Fibroblast of upper back skin (primary cell): ENCODE measurements at regions not wholly inside any gene's neighbourhood (a gene's known extent, or its start where the extent isn't known, plus 50 kb on each side); places are given as distances from the start of the nearest gene placed in this dataset.
"Not testable (repeated sequence)": the region's sequence is repeated elsewhere in the genome, so short reads cannot be mapped to it uniquely, and the experiment has no call there.

Experiments used
- DNase-seq: peaks from one replicate; pipeline ENCODE4 v3.0.0-alpha.2; 2013

- peak; percentile 28 for DNase-seq
Observed at GRCh38 chr4:159006202-159006601, 96.7 kb upstream of the RAPGEF2 start.

DNA sequence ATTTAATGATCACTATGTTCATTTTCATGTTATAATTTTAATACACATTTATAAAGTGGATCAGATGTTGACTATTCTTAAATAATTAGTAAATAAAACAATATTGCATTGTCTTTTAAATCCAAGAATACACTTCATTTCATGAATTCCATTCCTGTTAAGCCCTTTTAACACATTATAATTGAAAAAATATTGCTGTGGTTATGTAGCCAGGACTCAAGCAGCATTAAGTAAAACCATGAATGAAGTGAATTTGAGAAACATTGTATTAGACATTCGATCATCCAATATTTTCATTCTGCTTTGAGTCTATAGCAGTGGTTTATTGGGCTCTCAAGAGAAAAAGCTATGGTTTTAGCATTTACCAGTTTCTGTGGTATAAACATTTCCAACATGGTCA, 94.2 kb upstream of the RAPGEF2 start:
- no peak for DNase-seq

- no peak for DNase-seq
Observed at GRCh38 chr4:159009521-159009920, 93.4 kb upstream of the RAPGEF2 start.

DNA sequence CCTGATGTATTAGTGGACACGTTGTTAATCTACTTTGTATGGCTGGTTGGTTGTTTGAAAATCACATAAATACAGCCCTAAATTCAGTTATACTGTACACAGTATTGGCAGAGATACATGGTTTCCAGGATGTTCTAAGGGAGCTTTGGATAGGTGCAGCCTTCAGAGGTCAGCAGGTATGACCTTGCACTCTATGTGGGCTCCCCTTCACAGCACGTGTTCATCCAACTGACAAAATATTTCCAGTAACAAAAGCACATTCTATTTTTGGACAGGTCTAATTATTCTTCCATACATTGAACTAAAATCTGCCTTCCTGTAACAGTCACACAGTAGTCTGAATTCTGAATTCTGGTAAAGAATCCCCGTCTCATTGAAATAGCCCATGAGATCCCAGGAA, 92.8 kb upstream of the RAPGEF2 start:
- DNase-seq, result no peak

GRCh38 chr4:159010563-159011260, 92.2 kb upstream of the RAPGEF2 start:
- DNase-seq, result peak; percentile 65

DNA sequence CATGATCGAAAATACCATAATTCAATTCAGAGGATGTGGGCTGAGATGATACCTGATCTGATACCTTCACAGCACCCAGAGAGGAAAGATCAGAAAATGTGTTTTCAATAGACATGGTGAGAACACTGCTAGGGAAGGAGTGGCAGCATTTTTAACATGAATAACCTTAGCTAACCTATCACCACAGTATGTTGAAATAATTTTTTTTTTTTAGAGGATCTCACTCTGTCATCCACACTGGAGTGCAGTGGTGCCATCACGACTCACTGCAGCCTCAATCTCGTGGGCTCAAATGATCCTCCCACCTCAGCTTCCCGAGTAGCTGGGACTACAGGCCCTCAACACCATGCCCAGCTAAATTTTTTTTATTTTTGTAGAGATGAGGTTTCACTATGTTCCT, 90.5 kb upstream of the RAPGEF2 start:
- peak; percentile 79 for DNase-seq

- DNase-seq, result no peak
Observed at GRCh38 chr4:159013692-159014091, 89.2 kb upstream of the RAPGEF2 start.

DNA sequence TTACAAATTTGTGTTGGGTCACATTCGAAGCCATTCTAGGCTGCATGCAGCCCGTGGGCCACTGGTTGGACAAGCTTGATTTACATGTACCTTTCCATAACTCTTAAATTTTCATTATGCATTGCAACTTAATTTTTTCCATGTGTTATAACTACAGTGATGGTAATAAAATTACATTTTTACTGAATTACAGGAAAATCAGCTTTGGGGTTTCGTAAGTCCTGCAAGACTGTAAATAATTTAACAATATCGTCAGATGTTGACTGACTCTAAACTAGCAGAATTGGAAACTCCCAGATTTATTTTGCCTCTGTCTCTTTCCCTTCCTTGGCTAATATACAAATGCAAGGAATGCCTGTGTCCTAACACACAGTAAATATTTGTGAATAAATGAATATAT, 88.0 kb upstream of the RAPGEF2 start:
- DNase-seq, result peak; percentile 23

- DNase-seq, result peak; percentile 20
Observed at GRCh38 chr4:159015841-159016240, 87.0 kb upstream of the RAPGEF2 start.

GRCh38 chr4:159016593-159017024, 86.3 kb upstream of the RAPGEF2 start:
- peak; percentile 68 for DNase-seq

DNA sequence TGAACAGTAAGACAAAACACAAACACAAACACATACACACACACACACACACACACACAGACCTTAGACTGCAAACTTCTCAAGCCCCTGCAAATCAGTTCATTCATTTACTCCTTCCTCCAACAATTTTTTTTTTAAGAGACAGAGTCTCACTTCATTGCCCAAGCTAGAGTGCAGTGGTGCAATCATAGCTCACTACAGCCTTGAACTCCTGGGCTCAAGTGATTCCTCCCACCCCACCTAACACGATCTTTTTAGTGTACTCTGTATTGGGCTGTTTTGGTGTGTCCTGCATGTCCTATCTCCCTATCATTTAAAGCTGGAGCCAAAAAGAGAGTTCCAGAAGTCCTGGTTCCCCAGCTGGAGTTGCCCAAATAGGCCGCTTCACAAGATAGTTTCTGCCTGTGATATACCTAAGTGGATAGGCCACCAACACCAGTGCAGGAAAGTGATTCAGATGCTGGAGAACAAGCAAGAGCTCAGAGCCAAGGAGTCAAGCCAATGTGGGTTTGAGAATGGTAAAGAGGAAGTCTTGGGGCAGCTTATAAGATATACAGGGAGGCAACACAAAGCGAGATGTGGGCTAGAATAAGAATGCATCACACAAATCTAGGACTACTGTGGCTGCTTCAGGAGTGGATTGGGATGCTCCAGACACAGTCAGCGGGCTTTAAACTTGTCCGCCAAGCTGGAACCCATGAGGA, 85.4 kb upstream of the RAPGEF2 start:
- no peak for DNase-seq

GRCh38 chr4:159018062-159018629, 84.7 kb upstream of the RAPGEF2 start:
- DNase-seq, result peak; percentile 41

DNA sequence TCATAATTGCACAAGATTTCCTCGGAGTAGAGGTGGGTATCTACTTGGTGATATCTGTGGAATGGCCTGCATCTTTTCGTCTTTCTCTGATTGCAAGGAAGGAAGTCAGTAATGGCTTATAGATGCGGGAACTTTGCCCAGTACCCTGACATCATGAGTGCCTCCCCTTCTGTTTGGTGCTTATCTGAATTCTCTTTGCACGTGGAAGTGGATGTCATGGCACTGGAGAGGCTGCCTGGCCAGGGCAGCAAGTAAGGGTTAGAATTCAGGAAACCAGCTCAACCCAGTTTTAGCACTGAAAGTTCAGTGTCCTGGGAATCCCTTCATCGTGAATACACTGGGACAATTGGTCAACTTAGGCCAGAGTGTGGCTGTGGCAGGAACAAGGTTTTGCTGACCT, 83.5 kb upstream of the RAPGEF2 start:
- DNase-seq, result no peak

DNA sequence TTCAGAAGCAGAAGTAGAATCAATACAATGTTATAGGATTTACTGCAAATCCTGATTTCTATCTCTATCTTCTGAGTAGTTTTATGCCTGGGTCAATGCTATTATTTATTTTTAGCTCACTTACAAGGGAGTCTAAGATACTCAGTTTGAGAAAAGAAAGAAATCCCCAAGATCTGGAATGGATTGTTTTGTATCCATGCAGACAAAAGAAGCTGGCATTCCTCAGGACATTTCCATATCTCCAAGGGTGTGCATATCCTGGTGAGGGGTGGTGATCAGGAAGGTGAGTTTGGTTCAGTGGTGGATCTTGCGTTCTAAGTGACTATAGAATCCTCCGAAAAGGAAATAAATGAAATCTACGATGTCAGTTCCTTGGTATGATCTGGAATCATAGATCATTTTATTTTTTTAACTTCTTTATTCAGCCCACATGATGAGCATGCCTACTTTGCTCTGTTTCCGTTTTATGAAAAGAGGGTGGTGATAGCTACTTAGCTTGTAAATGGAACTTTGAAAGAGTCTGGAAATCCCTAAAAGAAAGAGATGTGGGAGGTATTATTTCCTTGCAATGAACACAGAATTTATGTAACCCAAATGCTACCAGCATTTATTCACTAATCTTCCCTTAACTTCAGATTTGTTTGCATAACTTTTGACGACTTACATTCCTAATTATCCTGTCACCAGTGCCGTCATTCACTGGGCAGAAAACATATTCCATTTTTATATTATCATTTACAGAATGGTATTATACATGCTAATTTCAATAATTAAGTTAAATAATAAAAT, 81.1 kb upstream of the RAPGEF2 start:
- no peak for DNase-seq

GRCh38 chr4:159023741-159024140, 79.1 kb upstream of the RAPGEF2 start:
- no peak for DNase-seq

- DNase-seq, result no peak
Observed at GRCh38 chr4:159024266-159024665, 78.6 kb upstream of the RAPGEF2 start.

DNA sequence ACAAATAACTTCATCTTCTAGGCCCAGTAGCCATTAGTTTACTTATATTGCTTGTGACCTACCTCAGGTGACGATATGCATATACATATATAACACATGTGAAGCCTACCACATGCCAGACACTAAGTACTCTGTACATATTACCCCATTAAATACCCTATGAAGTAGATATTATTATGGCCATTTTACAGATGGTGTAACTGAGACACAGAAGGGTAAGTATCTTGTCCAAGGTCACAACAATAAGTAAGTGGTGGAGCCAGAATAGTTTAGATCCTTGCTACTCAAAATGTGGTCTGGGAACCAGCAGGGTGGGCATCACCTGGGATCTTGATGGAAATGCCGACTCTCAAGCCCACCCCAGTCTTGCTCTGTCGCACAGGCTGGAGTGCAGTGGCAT, 78.1 kb upstream of the RAPGEF2 start:
- DNase-seq, result no peak

- no peak for DNase-seq
Observed at GRCh38 chr4:159026329-159026728, 76.5 kb upstream of the RAPGEF2 start.

DNA sequence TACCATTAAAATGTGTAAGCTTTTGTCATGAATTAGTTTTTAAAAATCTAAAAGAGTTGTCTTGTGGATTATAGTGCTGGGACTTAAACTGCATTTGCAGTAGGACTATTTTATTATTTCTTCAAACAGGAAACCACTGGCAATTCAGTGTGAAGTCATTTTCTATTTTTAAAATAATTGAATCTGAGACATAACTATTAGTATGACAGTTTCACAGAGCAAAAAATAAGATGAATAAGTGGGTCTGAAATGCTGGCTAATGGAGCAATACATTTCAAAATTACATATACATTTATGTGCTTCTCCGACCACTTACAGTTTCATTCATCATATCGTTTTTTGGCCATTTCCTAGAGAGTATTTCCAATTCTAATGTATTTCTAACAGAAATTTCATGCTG, 75.3 kb upstream of the RAPGEF2 start:
- peak; percentile 44 for DNase-seq

- no peak for DNase-seq
Observed at GRCh38 chr4:159029481-159029880, 73.4 kb upstream of the RAPGEF2 start.

- DNase-seq, result not testable (repeated sequence)
Observed at GRCh38 chr4:159030297-159030696, 72.6 kb upstream of the RAPGEF2 start.

DNA sequence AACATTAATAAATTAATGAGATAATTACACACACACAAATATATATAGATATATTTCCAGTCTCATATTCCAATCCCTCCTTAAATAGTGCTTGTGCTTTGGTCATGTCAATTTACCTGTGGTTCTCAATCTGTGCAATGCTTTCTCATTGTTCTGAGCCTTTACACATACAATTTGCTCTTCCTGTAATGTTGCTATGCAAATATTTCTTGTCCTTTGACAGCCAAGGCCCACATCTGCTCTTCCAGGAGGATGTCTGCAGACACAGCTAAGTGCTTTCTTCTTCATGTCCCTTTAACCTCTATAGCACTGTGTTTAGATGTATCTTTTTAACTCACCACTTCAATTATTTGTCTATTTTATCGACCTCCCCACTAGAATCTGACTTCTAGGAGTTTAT, 67.3 kb upstream of the RAPGEF2 start:
- no peak for DNase-seq

- DNase-seq, result no peak
Observed at GRCh38 chr4:159038536-159038935, 64.3 kb upstream of the RAPGEF2 start.
